CD4-positive, alpha-beta T cell treated with Interleukin-12 subunit alpha and Interleukin-12 subunit beta, for 1 hour (primary cell): ENCODE measurements at regions not wholly inside any gene's neighbourhood (a gene's known extent, or its start where the extent isn't known, plus 50 kb on each side); places are given as distances from the start of the nearest gene placed in this dataset.
"Not testable (repeated sequence)": the region's sequence is repeated elsewhere in the genome, so short reads cannot be mapped to it uniquely, and the experiment has no call there.

ENCODE experiments used
- DNase-seq: peaks from one replicate; pipeline ENCODE4 v3.0.0-alpha.2; 2020

DNA sequence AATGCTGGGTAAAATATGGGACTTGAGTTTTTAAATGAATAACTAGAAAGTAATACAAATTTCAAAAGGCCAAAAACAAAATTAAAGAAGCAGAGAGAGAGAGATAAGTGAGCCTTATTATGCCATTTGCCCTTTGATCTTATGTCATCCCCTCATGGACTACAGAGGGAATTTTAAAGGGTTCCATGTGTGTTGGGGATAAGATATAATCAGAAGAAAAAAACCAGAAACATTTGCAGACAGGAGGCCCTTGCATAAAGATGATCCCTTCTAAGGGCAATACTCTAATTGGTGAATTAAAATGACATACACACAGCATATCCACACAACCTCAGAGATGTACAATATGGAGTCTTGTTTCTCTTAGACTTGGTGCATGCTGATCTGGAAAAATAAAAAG lies 406.6 kb upstream of the LARGE1 start:
- DNase-seq: no peak

DNA sequence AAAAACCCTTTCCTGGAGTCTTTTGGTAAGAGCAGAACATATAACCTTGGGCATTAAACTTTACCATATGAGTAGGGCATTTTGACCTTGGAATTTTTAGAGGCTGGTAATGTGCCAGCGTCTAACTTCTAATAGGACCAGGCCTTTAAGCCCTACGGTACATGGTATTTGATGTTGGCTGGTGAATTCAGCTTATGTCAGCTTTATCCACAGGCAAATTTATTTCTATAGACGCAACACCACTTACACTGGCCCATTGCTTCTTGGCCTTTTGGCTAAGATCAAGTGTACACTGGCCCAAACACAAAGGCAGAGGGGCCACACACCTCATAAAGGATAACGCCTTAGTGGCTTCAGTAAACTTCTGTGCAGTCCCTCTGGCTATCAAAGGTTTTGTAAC lies 410.2 kb upstream of the LARGE1 start:
- no peak for DNase-seq

DNA sequence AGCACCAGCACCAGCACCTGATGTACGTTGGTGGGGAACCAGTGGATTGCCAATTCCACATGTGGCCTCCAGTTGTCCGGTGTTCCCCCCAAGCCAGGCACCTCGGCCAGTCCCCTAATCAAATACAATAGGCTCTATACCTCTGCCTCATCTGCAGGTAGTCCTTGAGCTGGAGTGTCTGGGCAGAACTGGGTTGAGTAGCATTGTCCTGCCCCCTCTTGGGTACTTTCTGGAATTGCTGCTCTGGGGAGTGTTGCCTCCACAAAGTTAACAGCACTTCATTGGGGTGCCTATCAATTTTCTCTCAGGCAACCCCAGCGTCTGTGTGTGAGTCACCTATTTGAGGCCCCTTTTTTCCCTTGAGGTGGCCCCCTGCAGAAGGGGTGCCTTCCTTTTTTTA lies 413.0 kb upstream of the LARGE1 start:
- DNase-seq: no peak

DNA sequence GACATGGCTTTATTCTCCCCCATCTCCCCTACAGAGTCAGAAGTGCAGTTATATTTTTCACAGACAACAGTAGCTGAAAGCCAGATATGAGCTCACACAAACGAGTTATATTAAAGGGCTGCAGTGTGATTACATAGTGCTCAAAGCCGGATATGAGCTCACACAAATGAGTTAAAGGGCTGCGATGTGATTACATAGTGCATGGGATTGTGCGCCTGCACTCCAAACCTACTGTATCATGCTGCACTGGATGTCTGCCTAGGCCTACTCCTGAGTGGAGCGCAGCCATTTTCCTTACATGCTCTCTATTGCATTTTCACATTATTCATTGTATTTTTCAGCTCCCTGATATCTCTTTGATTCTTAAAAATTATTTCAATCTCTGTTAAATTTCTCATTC lies 414.6 kb upstream of the LARGE1 start:
- DNase-seq: no peak

DNA sequence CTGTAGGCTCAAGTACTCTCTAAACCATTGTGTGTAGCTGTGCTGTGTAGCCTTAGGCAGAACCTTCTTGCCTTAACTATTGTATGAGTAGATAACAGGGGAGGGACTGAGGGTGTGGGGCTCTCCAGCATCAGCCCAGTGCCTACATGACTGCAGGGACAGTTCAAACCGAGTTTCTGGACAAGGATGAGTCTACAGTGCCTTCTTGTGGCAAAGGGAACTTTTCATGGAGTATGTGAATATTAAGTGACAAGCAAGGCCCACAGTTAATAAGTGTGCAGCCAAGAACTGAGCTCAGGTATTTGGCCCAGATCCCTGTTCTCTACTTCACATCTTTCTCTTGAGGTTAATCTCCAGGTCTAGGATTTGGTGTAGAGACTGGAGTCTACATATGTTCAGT lies 424.4 kb upstream of the LARGE1 start:
- DNase-seq: no peak

DNA sequence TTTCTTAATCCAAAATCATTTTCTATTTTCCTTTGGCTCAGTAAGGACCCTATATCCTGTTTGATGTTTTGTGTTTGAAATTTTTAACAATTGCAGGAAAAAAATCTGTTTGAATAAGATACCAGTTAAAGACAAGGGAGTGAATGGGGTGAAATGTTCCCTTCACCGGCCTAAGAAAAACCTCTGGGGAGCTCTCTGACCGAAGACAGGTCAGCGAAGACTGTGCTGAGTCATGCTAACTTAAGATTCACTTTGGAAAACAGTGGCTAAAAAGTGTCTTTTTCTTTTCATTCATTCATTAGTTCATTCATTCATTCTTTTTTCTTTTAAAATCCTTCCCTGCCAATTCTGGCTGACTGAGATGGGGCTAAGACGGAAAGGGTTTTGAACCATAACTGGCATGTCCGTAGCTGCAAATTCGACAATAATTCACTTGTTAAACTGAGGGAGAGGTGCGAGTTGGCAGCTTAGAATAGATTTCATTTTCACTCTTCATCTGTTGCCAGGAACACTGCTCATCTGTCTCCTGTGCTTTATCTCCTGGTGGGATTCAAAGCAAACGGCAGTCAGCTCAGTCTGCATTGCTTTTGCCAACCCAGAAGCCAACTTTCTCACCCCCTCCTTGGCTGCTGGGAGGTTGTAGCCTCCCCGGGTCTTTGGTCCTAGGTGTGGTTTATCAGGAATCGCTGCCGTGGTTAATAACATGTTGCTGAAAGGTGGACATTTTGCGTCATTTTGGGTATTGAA lies 434.0 kb upstream of the LARGE1 start:
- DNase-seq: no peak

DNA sequence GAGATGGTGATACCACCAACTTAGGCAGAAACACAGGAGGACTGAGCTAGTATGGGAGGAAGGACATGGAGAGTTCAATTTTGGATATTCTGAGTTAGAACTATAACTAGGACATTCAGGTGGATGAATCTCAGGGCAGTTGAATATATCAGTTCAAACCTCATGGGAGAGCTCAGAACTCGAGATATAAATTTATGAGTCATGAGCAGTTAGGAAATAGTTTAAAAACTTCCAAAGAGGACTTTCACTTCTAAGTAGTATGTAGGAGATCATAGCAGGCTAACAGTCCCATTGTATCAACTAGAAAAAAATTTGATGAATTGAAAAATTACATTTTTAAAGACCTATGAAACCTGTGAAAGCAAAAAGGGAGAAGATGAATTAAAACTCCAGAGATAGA lies 436.2 kb upstream of the LARGE1 start:
- no peak for DNase-seq

DNA sequence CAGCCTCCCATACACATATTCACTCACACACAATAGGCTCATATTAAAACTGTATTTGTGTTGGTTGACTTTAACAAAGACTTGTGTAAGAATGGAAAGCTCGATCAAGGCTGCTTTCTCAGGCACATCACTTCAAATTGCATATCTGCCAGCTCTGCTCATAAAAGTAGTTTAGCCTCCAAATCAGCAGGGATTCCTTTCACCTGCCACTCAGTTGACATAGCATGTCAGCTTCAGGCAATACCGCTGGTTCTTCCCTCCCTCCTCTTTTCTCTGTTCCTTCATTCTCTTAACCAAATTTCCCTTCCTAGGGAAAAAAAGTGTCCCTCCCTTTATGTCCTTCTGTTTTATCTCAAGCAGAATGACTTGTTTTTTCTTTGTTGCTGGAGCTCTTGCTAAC lies 450.4 kb upstream of the LARGE1 start:
- DNase-seq: no peak

DNA sequence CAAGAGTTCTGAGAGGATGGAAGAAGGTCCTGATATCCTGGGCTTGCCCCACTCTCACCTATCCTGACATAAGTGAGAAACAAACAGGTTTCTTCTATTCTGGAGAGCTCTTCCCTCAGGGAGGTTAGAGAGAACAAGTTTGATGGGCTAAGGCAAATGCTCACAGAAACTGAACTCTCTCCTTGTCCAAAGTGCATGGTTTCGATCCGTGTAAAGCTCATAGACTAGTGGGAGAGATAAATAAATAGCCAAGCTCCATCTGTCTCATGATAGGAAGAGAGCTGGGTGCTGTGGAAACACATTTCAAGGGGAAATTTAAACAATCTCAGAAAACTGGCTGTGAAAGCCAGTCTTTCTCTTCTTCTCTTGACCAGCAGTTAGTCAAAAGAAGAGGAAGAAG lies 459.5 kb upstream of the LARGE1 start:
- no peak for DNase-seq

DNA sequence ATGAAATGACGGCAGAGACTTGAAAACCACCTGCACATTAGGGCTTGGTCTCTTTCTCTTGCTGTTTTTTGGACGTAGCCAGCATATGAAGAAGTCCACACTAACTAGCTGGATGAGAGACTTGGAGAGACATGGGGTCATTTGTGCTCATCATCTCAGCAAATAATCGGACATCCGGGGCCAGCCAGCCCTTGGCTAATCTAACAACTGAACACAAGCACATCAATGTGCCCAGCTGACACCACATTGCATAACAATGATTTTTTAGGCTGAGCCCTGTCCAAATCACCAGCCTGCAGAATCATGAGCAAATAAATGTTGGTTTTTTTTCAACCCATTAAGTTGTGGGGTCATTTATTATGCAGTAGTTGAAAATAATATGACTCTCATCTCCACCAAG lies 460.3 kb upstream of the LARGE1 start:
- DNase-seq: no peak

DNA sequence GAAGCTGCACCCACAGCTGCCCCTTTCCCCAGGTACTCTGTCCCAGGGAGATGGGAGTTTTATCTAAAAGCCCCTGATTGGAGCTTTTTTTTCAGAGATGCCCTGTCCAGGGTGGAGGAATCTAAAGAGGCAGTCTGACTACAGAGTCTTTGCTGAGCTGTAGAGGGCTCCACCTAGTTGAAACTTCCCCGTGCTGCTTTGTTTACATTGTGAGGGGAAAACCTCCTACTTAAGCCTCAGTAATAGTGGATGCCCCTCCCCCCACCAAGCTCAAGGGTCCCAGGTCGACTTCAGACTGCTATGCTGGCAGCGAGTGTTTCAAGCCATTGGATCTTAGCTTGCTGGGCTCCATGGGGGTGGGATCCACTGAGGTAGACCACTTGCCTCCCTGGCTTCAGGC lies 470.1 kb upstream of the LARGE1 start:
- no peak for DNase-seq

DNA sequence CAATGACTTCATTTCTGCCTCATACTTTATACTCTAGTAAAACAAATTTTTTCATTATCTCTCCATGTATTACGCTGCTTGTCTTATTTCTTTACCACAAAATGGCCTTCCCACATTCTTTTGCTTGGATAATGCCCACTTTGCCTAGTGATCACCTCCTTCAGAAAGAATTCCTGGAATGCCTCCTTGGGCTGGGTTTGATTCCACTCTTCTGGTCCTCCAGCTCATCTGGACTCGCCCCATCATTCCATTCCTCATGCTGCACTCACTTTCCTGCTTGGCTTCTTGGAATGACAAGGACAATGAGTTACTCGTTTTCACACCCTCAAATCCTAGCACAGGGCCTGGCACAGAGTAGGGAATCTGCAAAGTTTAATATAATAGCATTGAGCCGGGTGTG lies 475.1 kb upstream of the LARGE1 start:
- DNase-seq: no peak

DNA sequence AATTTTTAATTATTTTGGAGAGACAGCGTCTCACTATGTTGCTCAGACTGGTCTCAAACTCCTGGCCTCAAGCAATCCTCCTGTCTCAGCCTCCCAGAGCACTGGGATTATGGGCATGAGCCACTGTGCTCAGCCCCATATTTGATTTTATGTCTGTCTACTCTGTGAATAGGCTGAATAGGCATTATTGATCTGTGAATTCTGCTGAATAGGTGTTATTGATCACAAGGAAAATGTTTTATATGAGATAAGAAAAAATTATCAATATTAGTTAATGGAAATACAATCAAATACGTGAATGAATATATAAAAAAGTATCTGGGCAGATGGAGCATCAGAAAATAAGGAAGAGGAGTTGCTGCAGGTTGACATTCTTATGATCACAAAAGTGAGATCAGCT lies 483.4 kb upstream of the LARGE1 start:
- DNase-seq: no peak

DNA sequence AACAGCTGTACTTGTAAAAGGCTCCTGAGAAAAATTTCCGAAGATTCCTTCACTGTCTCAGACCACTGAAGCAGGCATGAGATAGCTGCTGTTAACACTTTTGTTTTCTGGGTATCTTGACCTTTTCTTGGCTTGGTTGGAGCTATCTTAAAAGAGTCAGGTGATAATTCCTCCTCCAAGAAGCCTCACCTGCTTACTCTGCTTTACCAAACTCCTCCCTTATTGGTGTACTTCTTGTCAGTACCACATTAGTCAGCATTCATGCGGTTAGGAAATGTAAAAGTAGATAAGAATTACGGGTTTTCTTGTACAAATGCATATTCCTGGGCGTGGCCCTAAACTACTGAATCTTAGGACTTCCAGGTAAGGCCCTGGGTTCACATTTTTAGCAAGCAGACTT lies 489.8 kb upstream of the LARGE1 start:
- no peak for DNase-seq

DNA sequence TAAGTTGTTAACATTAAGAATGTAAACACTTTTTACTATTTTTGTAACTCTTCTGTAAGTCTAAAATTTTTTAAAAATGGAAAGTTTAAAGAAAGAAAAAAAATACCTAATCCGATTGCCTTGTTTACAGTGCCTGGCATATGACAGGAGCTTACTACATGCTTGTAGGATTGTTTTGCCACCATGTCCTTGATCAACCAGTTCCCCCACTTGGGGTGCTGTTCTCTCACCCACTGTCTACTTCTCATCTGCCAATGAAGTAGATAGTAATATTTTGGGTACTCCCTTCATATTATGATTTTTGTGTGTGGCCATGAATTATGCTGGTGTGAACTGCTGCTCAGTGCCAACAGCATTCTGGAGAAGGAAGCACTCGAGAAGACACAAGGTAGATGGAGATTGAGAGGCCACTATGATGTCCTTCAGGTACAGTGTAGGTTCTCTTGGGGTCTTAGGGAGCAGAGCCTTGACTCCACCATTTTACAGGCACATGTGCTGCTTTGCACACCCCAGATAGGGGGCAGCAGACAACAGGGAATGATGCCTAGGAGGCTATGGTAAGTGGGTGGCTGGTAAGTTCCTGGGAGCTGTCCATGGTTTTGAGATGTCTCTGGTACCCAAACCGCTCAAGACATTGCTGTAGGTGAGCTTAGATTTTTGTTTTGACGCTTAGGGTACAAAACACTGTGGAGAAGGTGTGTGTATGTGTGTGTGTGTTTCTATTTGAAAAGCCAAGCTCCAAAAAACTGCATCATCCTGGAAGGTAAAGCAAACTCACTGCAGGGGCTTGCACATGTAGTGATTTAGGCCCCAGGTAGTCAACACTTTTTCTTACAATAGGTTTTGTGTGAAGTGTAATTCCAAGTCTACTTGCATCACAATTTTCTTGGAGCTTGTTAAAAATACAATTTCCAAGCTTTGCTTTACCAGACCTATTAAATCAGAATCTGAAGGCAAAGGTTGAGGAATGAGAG lies 494.5 kb upstream of the LARGE1 start:
- no peak for DNase-seq

DNA sequence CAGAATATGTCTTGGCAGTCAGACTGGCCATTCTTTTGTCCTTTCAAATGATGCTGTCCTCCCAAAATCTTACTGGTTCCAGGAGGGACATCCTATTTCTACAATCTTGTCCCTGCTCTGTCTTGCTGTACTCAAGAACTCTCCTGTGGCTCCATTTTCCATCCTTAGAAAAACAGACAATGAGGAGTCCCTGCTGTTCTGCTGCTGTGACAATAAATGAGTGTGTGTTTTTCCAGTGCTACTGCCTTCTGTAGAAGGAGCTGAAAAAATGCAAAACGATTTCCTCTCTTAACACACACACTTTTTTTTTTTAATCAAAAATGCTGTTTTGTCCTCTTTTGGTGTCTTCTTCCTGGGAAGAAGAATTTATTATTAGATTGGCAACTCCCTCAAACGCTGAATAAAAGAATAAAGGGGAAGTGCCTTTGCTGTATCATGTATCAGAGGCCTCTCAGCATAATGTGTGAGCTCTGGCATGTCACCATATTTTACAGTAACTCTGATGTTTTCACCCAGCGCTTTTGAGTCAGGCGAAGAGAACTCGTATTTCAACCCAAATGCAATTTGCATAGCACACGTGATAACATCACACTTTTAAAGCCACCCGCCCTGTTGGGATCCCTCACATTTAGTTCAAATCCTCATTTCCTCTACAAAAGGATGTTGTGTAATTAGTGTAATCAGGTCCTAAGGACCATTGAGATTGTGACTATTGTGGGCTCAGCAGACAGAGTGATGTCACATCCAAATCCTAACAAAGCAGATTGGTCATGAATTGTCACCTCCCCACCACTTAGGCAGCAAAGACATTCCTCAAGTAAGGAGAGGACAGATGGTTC lies 496.0 kb upstream of the LARGE1 start:
- DNase-seq: no peak

DNA sequence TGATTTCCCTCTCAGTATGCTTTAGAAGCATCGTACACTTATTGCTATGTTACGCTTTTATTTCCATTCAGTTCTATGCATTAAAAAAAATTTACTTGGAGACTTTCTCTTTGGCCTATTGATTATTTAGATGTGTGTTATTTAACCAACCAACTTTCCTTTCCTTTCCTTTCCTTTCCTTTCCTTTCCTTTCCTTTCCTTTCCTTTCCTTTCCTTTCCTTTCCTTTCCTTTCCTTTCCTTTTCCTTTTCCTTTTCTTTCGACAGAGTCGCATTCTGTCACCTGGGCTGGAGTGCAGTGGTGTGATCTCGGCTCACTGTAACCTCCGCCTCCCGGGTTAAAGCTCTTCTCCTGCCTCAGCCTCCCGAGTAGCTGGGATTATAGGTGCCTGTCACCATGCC lies 502.7 kb upstream of the LARGE1 start:
- DNase-seq: not testable (repeated sequence)

DNA sequence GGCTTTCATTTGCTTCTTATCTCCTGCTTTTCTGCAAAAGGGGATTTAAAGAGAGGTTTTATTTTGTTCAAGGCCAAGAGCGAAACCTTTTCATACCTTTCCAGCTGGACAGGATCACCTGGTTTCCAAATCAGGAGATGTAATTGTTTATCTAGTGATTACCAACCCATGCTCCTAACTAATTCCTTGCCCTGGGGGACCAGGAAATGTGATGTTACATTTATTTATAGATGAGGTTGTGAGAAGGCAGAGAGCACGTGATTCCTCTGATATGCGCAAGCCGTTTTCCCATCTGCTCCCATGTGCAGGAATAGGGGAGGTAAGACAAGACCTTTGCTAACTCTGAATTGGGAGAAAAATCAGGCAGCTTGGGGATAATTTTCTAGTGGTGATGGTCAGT lies 507.2 kb upstream of the LARGE1 start:
- DNase-seq: no peak

DNA sequence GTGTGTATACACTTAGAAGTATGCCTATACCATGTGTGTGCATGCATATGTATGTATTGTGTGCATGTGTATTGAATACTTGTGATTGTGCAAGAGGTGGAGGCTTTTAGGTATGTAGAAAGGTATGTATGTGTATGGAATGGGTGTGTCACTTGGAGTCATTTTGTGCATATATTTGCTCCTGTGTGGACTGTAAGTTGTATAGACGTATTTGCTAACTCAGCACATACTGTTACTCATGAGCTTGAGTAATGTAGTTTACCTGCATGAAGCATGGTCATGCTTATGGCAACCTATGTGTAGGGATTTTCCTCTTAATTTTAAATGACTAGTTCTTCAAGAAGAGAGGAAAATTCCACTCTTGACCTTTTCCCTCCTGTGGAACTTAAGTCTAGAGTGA lies 507.6 kb upstream of the LARGE1 start:
- no peak for DNase-seq

DNA sequence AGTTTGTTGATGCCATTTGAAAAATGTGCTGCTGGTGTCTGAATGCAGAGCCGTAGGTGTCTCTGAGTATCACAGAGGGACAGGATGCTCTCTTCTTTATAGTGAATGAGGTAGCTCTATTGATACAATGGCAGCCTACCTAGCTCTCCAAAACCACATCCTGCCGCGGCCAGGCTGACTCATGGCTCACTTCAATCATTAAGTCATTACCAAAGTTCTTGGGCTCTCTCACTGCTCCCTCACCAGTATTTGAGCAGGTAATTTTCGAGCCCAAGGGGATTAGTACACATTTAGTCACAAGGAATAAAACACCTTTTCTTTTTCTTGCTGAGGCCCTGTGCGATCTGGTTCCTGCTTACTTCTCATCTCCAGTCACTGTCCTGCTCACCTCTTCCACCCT lies 509.0 kb upstream of the LARGE1 start:
- no peak for DNase-seq

DNA sequence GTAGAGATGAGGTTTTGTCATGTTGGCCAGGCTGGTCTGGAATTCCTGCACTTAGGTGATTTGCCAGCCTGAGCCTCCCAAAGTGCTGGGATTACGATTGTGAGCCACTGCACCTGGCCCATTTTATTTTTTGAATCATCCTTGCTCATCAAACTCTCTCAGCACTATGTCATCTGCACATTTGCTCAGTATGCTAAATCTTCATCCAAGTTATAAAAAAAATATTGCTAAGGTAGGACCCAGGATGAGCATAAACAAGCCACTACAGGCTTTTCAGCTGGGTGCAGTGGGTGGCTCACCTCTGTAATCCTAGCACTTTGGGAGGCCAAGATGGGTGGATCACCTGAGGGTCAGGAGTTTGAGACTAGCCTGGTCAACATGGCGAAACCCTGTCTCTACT lies 510.1 kb upstream of the LARGE1 start:
- no peak for DNase-seq

DNA sequence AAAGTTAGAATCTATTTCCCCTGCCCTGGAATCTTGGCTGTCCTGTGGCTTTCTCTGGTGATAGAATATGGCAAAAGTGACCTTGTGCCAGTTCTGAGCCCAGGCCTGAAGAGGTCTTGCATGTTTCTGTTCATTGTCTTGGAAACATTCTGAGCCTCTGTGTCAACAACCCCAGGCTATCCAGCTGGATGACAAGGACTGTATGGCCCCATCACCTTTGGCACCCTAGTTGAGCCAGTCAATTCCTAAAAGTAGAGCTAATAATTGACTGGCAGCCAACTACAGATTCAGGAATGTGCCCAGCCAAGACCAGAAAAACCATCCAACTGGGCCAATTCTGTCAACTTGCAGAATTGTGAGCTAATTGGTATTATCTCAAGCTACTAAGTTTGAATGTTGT lies 514.1 kb upstream of the LARGE1 start:
- no peak for DNase-seq

DNA sequence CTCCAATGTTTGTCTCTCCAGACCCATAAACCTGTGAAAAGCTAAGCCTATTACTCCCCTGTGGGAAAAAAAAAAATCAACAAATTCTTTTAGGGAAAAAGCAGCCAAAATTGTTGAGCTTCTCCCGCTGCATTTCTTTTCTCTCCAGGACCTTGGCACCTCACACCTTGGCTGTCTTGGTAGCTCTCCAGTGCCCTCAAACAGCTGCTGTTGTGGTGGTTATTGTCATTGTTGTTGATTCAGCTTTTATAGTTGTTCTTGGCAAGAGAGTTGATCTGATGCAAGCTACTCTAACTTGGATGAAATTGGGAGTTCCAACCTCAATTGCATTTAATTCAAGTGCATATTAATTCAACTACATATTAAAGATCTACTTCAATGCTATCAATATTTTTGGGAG lies 516.9 kb upstream of the LARGE1 start:
- DNase-seq: no peak

DNA sequence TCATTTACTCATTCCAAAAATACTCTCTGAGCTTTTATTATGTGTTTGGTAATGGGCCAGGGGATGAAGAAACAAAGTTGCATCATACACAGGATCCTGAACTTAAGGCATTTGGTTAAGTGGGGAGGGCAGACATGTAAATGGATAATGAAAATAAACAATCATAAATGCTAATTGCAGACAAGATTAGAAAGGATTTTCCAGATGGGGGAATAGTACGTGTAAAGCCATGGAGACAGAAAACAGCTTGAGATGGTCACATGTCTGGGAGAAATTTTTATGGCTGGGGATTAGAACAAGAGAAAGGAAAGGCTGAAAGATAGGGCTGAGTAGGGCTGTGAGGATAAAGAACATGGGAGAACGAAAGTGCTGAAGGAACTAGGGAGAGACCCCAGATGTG lies 534.3 kb upstream of the LARGE1 start:
- no peak for DNase-seq
